H1 (cell line): ENCODE measurements at regions not wholly inside any gene's neighbourhood (a gene's known extent, or its start where the extent isn't known, plus 50 kb on each side); places are given as distances from the start of the nearest gene placed in this dataset.

Source experiments
- CTCF ChIA-PET: fragments of 300-600 bp; sonication (Branson Sonifier 250); formaldehyde crosslinking; loops from one replicate; lab custom pipeline; 2021; ENCODE audit not compliant: partially characterized antibody; lab: Charles Lee
- POLR2A ChIA-PET: fragments of 300-600 bp; sonication (Branson Sonifier 250); formaldehyde crosslinking; loops from one replicate; lab custom pipeline; 2021; ENCODE audit warnings: inconsistent platforms; ENCODE audit not compliant: partially characterized antibody; lab: Charles Lee
- DNase-seq, 2 experiments: peaks; one replicate each; pipeline versions ENCODE4 v3.0.0 to v3.0.0-alpha.2; 2010 to 2022; ENCODE audit warnings: low spot score in 2 of 2, low read depth in 1 of 2, mixed read lengths in 1 of 2
- FAIRE-seq: peaks from 2 replicates; lab custom pipeline; 2011; peaks lifted over from hg19 to GRCh38; lab: Jason Lieb, UNC
- H2AFZ ChIP-seq: 2 replicates; pipeline ENCODE4 v1.8.1; 2012; ENCODE audit warnings: low read length, inconsistent platforms
- H2AK5ac ChIP-seq: 2 replicates; pipeline ENCODE4 v1.6.1; 2013; ENCODE audit warnings: low read depth, low read length
- H2BK120ac ChIP-seq: replicated peaks from 2 replicates; pipeline ENCODE3; 2013; ENCODE audit warnings: low read depth, low read length, inconsistent platforms
- H2BK12ac ChIP-seq: 2 replicates; pipeline ENCODE4 v1.6.1; 2013; ENCODE audit warnings: low read depth, low read length
- H2BK15ac ChIP-seq: 2 replicates; pipeline ENCODE4 v1.6.1; 2013; ENCODE audit warnings: low read length
- H2BK20ac ChIP-seq: 2 replicates; pipeline ENCODE4 v1.6.1; 2013; ENCODE audit warnings: low read length
- H2BK5ac ChIP-seq: 2 replicates; pipeline ENCODE4 v1.6.1; 2013; ENCODE audit warnings: low read depth, low read length
- H3K14ac ChIP-seq: 2 replicates; pipeline ENCODE4 v1.6.1; 2013; ENCODE audit warnings: inconsistent platforms; ENCODE audit not compliant: insufficient read length
- H3K18ac ChIP-seq: 2 replicates; pipeline ENCODE4 v1.6.1; 2013; ENCODE audit warnings: low read length; ENCODE audit errors: extremely low read depth
- H3K23ac ChIP-seq: 2 replicates; pipeline ENCODE4 v1.6.1; 2013; ENCODE audit warnings: inconsistent platforms; ENCODE audit not compliant: insufficient read length
- H3K23me2 ChIP-seq: 2 replicates; pipeline ENCODE4 v1.6.1; 2013; ENCODE audit warnings: low read depth, low read length
- H3K27ac ChIP-seq: 2 replicates; pipeline ENCODE4 v1.6.1; 2011; ENCODE audit warnings: low read depth, low read length, inconsistent platforms
- H3K27me3 ChIP-seq, 4 experiments: replicated peaks in 1 of 4; 1 replicate in 1 of 4; 2 replicates in 3 of 4; pipeline versions ENCODE4 v1.6.1 to v1.8.1; 2011 to 2013; ENCODE audit warnings: low read length in 3 of 4, mild to moderate bottlenecking in 3 of 4, inconsistent platforms in 2 of 4, mixed read lengths in 2 of 4, moderate library complexity in 1 of 4; ENCODE audit not compliant: control insufficient read depth in 3 of 4, insufficient read depth in 3 of 4; ENCODE audit errors: extremely low read depth in 1 of 4
- H3K36me3 ChIP-seq, 4 experiments: 2 replicates each; pipeline versions ENCODE4 v1.6.1 to v1.8.1; 2011 to 2013; ENCODE audit warnings: mild to moderate bottlenecking in 4 of 4, low read length in 3 of 4, moderate library complexity in 2 of 4, control low read depth in 1 of 4, inconsistent platforms in 1 of 4; ENCODE audit not compliant: insufficient read depth in 4 of 4, control insufficient read depth in 2 of 4
- H3K4ac ChIP-seq: replicated peaks from 2 replicates; pipeline ENCODE3; 2013; ENCODE audit warnings: low read length, low read depth, mixed read lengths, inconsistent platforms; ENCODE audit not compliant: insufficient read length
- H3K4me1 ChIP-seq, 4 experiments: replicated peaks in 1 of 4; 1 replicate in 1 of 4; 2 replicates in 3 of 4; pipeline versions ENCODE4 v1.6.1 to v1.8.1; 2011 to 2013; ENCODE audit warnings: low read length in 3 of 4, inconsistent platforms in 2 of 4, mixed read lengths in 1 of 4; ENCODE audit not compliant: insufficient read depth in 4 of 4, control insufficient read depth in 3 of 4
- H3K4me2 ChIP-seq, 2 experiments: 2 replicates each; pipeline versions ENCODE4 v1.6.1 to v1.8.1; 2011 to 2013; ENCODE audit warnings: low read depth in 2 of 2, low read length in 2 of 2, control low read depth in 1 of 2, inconsistent platforms in 1 of 2, mild to moderate bottlenecking in 1 of 2; ENCODE audit not compliant: insufficient read depth in 1 of 2
- H3K4me3 ChIP-seq, 4 experiments: fragments of 200-600, 300-600 bp in 1 of 4; sonication (generic), shearing (Covaris generic), sonication (Bioruptor Twin) in 1 of 4; 2 replicates each; pipeline versions ENCODE4 v1.5.1 to v1.8.1; 2011 to 2016; ENCODE audit warnings: low read length in 4 of 4, low read depth in 3 of 4, control low read depth in 2 of 4, inconsistent platforms in 2 of 4, mild to moderate bottlenecking in 2 of 4, mixed read lengths in 1 of 4, moderate library complexity in 1 of 4; ENCODE audit not compliant: insufficient read depth in 2 of 4; ENCODE audit errors: extremely low read depth in 1 of 4
- H3K56ac ChIP-seq: replicated peaks from 2 replicates; pipeline ENCODE3; 2013; ENCODE audit warnings: low read depth, mild to moderate bottlenecking, mixed read lengths, low read length, inconsistent platforms; ENCODE audit not compliant: insufficient read length
- H3K79me1 ChIP-seq: 2 replicates; pipeline ENCODE4 v1.6.1; 2013; ENCODE audit warnings: low read depth, low read length, control low read depth
- H3K79me2 ChIP-seq, 2 experiments: 2 replicates each; pipeline versions ENCODE4 v1.6.1 to v1.8.1; 2012 to 2013; ENCODE audit warnings: low read length in 2 of 2, mild to moderate bottlenecking in 2 of 2, inconsistent platforms in 1 of 2; ENCODE audit not compliant: insufficient read depth in 2 of 2, control insufficient read depth in 1 of 2
- H3K9ac ChIP-seq, 4 experiments: replicated peaks in 1 of 4; 1 replicate in 1 of 4; 2 replicates in 3 of 4; pipeline versions ENCODE4 v1.6.1 to v1.8.1; 2011 to 2013; ENCODE audit warnings: low read depth in 3 of 4, low read length in 3 of 4, control low read depth in 2 of 4, mild to moderate bottlenecking in 2 of 4, moderate library complexity in 2 of 4, inconsistent platforms in 1 of 4; ENCODE audit errors: extremely low read depth in 1 of 4
- H3K9me3 ChIP-seq, 2 experiments: 2 replicates each; pipeline versions ENCODE4 v1.6.1 to v1.8.1; 2012 to 2013; ENCODE audit warnings: mild to moderate bottlenecking in 2 of 2, moderate library complexity in 2 of 2, control low read depth in 1 of 2, inconsistent platforms in 1 of 2, low read depth in 1 of 2, low read length in 1 of 2, mixed read lengths in 1 of 2; ENCODE audit not compliant: insufficient read depth in 2 of 2
- H4K20me1 ChIP-seq, 2 experiments: replicated peaks in 1 of 2; 2 replicates each; pipeline versions ENCODE3 to v1.8.1; 2011 to 2013; ENCODE audit warnings: inconsistent platforms in 2 of 2, low read length in 2 of 2, mild to moderate bottlenecking in 1 of 2; ENCODE audit not compliant: insufficient read depth in 2 of 2, control insufficient read depth in 1 of 2
- H4K5ac ChIP-seq: 2 replicates; pipeline ENCODE4 v1.6.1; 2013; ENCODE audit warnings: low read length, low read depth, mixed read lengths, inconsistent platforms; ENCODE audit not compliant: insufficient read length
- H4K8ac ChIP-seq: 2 replicates; pipeline ENCODE4 v1.8.0; 2013; ENCODE audit warnings: mild to moderate bottlenecking, moderate library complexity, low read length, inconsistent platforms; ENCODE audit not compliant: insufficient read depth; ENCODE audit errors: extremely low read depth
- H4K91ac ChIP-seq: replicated peaks from 2 replicates; pipeline ENCODE3; 2013; ENCODE audit warnings: low read length, mixed read lengths, inconsistent platforms; ENCODE audit not compliant: insufficient read length
- ASH2L ChIP-seq: fragments of 200-600, 300-600 bp; sonication (generic); IDR thresholded peaks from one replicate; pipeline ENCODE4 v1.7.1; 2017; ENCODE audit warnings: low read length
- CBX5 ChIP-seq: fragments of 300-800, 300-1000 bp; sonication (generic); IDR thresholded peaks from 2 replicates; pipeline ENCODE4 v1.7.1; 2016; ENCODE audit warnings: antibody characterized with exemption, low read length, low read depth
- CBX8 ChIP-seq: fragments of 300-800, 300-1000 bp; sonication (generic); IDR thresholded peaks from 2 replicates; pipeline ENCODE4 v1.7.1; 2016; ENCODE audit warnings: low read depth, low read length, borderline replicate concordance
- CHD1 ChIP-seq: IDR thresholded peaks from 2 replicates; pipeline ENCODE4 v1.6.1; 2012; ENCODE audit warnings: low read depth, low read length, improper control_type of control experiment
- EGR1 ChIP-seq: IDR thresholded peaks from 2 replicates; pipeline ENCODE4 v1.6.1; 2011; ENCODE audit warnings: low read depth, low read length, borderline replicate concordance
- EZH2 ChIP-seq: fragments of 200-600 bp; sonication (generic); IDR thresholded peaks from 2 replicates; pipeline ENCODE4 v1.7.1; 2012; ENCODE audit warnings: low read depth, mild to moderate bottlenecking, moderate library complexity, low read length, inconsistent platforms; ENCODE audit not compliant: severe bottlenecking
- KDM4A ChIP-seq: IDR thresholded peaks from one replicate; pipeline ENCODE4 v1.7.1; 2012; ENCODE audit warnings: low read depth, mild to moderate bottlenecking, moderate library complexity, low read length, inconsistent platforms; ENCODE audit not compliant: severe bottlenecking
- KDM5A ChIP-seq: fragments of 200-600 bp; IDR thresholded peaks from 2 replicates; pipeline ENCODE4 v1.7.1; 2012; ENCODE audit warnings: mild to moderate bottlenecking, low read length, inconsistent platforms, mixed read lengths
- NRF1 ChIP-seq: IDR thresholded peaks from 2 replicates; pipeline ENCODE4 v1.6.1; 2011; ENCODE audit warnings: mild to moderate bottlenecking, low read depth, low read length, improper control_type of control experiment
- SP4 ChIP-seq: IDR thresholded peaks from 2 replicates; pipeline ENCODE4 v1.6.1; 2012; ENCODE audit warnings: low read length, inconsistent platforms
- TBP ChIP-seq: IDR thresholded peaks from 2 replicates; pipeline ENCODE4 v1.6.1; 2011; ENCODE audit warnings: low read depth, low read length, improper control_type of control experiment
- YY1 ChIP-seq: IDR thresholded peaks from 2 replicates; pipeline ENCODE4 v1.6.1; 2011; ENCODE audit warnings: low read depth, mild to moderate bottlenecking, low read length
- WGBS, 2 experiments: shearing (Covaris generic) in 1 of 2; methylation state at CpG; one replicate each; pipeline versions ENCODE4 v1.1.6 to v1.1.7; 2013 to 2015; ENCODE audit warnings: low lambda C conversion rate in 2 of 2, mixed read lengths in 2 of 2, inconsistent platforms in 1 of 2, low coverage in 1 of 2, missing lambda C conversion rate in 1 of 2; ENCODE audit not compliant: insufficient replicate concordance in 2 of 2, insufficient coverage in 1 of 2, insufficient read length in 1 of 2; ENCODE audit errors: extremely low coverage in 1 of 2, missing lambda C conversion rate in 1 of 2; 5-methylcytosine and 5-hydroxymethylcytosine counted together

- no peaks in the 10 kb centered on the region for H3K27me3 ChIP-seq
- CTCF ChIA-PET = interaction anchor here (1.0 kb wide), 1 partner anchor 12 kb away, joined by 3 read pairs; no protein-coding TSS in a partner anchor
- WGBS, 2 experiments = 88% methylated on average over 1 of the region's 1 CpG; no CpG with 5 or more reads in 1 of the 2 experiments
- no peaks in the 10 kb centered on the region for H3K23me2 ChIP-seq
- no peaks in the 10 kb centered on the region for H3K79me2 ChIP-seq
- H4K8ac ChIP-seq = no peak overlapping the region
- peaks cover 2 to 3% of the 10 kb centered on the region in 2 experiments; a peak in 2 of 4 replicates for H3K9me3 ChIP-seq
- no peak overlapping the region for H2BK12ac ChIP-seq
- no peak overlapping the region for H2AFZ ChIP-seq
- H2BK5ac ChIP-seq = no peak overlapping the region
- FAIRE-seq = no peak
- no peak overlapping the region for H3K23ac ChIP-seq
- H3K18ac ChIP-seq = no peak overlapping the region
- no peak overlapping the region for H2BK20ac ChIP-seq
- no peak overlapping the region for H3K4me3 ChIP-seq
- no peak overlapping the region for H3K4ac ChIP-seq
- H2BK15ac ChIP-seq = no peak overlapping the region
- H3K4me1 ChIP-seq = no peaks in the 10 kb centered on the region
- POLR2A ChIA-PET = no interaction called here
- H4K5ac ChIP-seq = no peak overlapping the region
- no peaks in the 10 kb centered on the region for H4K20me1 ChIP-seq
- no peak overlapping the region for H3K27ac ChIP-seq
- DNase-seq = no peak
- H3K36me3 ChIP-seq = no peaks in the 10 kb centered on the region
- TF ChIP-seq KDM4A (no peak), SP4 (no peak), KDM5A (no peak), TBP (no peak), ASH2L (no peak), NRF1 (no peak), CHD1 (no peak), EGR1 (no peak), CBX5 (no peak), CBX8 (no peak), EZH2 (no peak), YY1 (no peak)
- H3K4me2 ChIP-seq = no peak overlapping the region
- no peaks in the 10 kb centered on the region for H3K79me1 ChIP-seq
- no peak overlapping the region for H2BK120ac ChIP-seq
- H3K56ac ChIP-seq = no peak overlapping the region
- no peak overlapping the region for H2AK5ac ChIP-seq
- no peak overlapping the region for H4K91ac ChIP-seq
- H3K14ac ChIP-seq = no peak overlapping the region
- H3K9ac ChIP-seq = no peak overlapping the region
These were observed 262.8 kb downstream of the SNCA start for GRCh38 chr4:89574176-89574575.
